SK-N-SH (cell line): ENCODE measurements at regions not wholly inside any gene's neighbourhood (a gene's known extent, or its start where the extent isn't known, plus 50 kb on each side); places are given as distances from the start of the nearest gene placed in this dataset.

Experiments
- CTCF ChIA-PET: fragments of 300-600, 350-600 bp; formaldehyde crosslinking; extraction: SDS; loops from one replicate; lab custom pipeline; 2021; lab: Yijun Ruan, JAX
- POLR2A ChIA-PET: fragments of 350-600 bp; sonication (Branson Sonifier 250); formaldehyde crosslinking; extraction: SDS; loops from one replicate; lab custom pipeline; 2020; ENCODE audit warnings: antibody characterized with exemption, inconsistent platforms; lab: Yijun Ruan, JAX
- DNase-seq: peaks from one replicate; pipeline ENCODE4 v3.0.0; 2012
- H2AFZ ChIP-seq: fragments of 200-600 bp; sonication (generic); 2 replicates; pipeline ENCODE4 v1.8.1; 2016; ENCODE audit warnings: antibody characterized with exemption, mild to moderate bottlenecking, low read depth
- H3F3A ChIP-seq: fragments of 200-600 bp; sonication (generic); replicated peaks from 2 replicates; pipeline ENCODE3; 2016; ENCODE audit warnings: antibody characterized with exemption, mild to moderate bottlenecking; ENCODE audit not compliant: insufficient read depth
- H3K27ac ChIP-seq, 2 experiments: fragments of 200-500 bp in 1 of 2; fragments of 200-600 bp in 1 of 2; sonication (Bioruptor generic) in 1 of 2; sonication (generic), shearing (Covaris generic) in 1 of 2; 2 replicates each; pipeline versions ENCODE4 v1.5.1 to v1.6.1; 2014 to 2016; ENCODE audit warnings: low read depth in 2 of 2, inconsistent platforms in 1 of 2, low read length in 1 of 2, mild to moderate bottlenecking in 1 of 2, mixed read lengths in 1 of 2
- H3K27me3 ChIP-seq: fragments of 200-600 bp; sonication (generic), shearing (Covaris generic); 2 replicates; pipeline ENCODE4 v1.6.1; 2016; ENCODE audit warnings: mixed run types; ENCODE audit not compliant: insufficient read depth
- H3K36me3 ChIP-seq, 2 experiments: fragments of 200-500 bp in 1 of 2; fragments of 200-600 bp in 1 of 2; sonication (Bioruptor generic) in 1 of 2; sonication (generic) in 1 of 2; replicated peaks in 1 of 2; 2 replicates each; pipeline versions ENCODE3 to v1.5.1; 2014 to 2016; ENCODE audit warnings: low read length in 1 of 2, mild to moderate bottlenecking in 1 of 2; ENCODE audit not compliant: insufficient read depth in 2 of 2, control insufficient read depth in 1 of 2
- H3K4me1 ChIP-seq, 2 experiments: fragments of 200-500 bp in 1 of 2; fragments of 200-600 bp in 1 of 2; sonication (Bioruptor generic) in 1 of 2; sonication (generic), shearing (Covaris generic) in 1 of 2; 2 replicates each; pipeline versions ENCODE4 v1.5.1 to v1.6.1; 2014 to 2016; ENCODE audit warnings: low read depth in 1 of 2, low read length in 1 of 2, mixed run types in 1 of 2; ENCODE audit not compliant: insufficient read depth in 2 of 2, control insufficient read depth in 1 of 2
- H3K4me2 ChIP-seq: fragments of 200-600 bp; sonication (generic), shearing (Covaris generic); 2 replicates; pipeline ENCODE4 v1.6.1; 2017; ENCODE audit warnings: mixed run types
- H3K4me3 ChIP-seq, 2 experiments: fragments of 200-500 bp in 1 of 2; fragments of 200-600 bp in 1 of 2; sonication (Bioruptor generic) in 1 of 2; sonication (generic), shearing (Covaris generic) in 1 of 2; 2 replicates each; pipeline versions ENCODE4 v1.5.1 to v1.8.1; 2014 to 2016; ENCODE audit warnings: low read depth in 2 of 2, inconsistent platforms in 1 of 2, low read length in 1 of 2, mild to moderate bottlenecking in 1 of 2, mixed read lengths in 1 of 2, moderate library complexity in 1 of 2
- H3K79me2 ChIP-seq: fragments of 200-600 bp; sonication (generic); 2 replicates; pipeline ENCODE4 v1.8.1; 2017; ENCODE audit warnings: mild to moderate bottlenecking; ENCODE audit not compliant: insufficient read depth
- H3K9ac ChIP-seq: fragments of 200-600 bp; sonication (generic); 2 replicates; pipeline ENCODE4 v1.6.1; 2017; ENCODE audit warnings: mixed run types
- H3K9me2 ChIP-seq: fragments of 200-600 bp; sonication (generic); 2 replicates; pipeline ENCODE4 v1.6.1; 2017; ENCODE audit warnings: mixed run types
- H3K9me3 ChIP-seq: fragments of 200-600 bp; sonication (generic); 2 replicates; pipeline ENCODE4 v1.6.1; 2017; ENCODE audit warnings: mixed run types, mild to moderate bottlenecking, moderate library complexity
- H4K20me1 ChIP-seq: fragments of 200-600 bp; sonication (generic); 2 replicates; pipeline ENCODE4 v1.6.1; 2017; ENCODE audit warnings: mild to moderate bottlenecking, mixed run types; ENCODE audit not compliant: insufficient read depth
- FOSL2 ChIP-seq: IDR thresholded peaks from 2 replicates; pipeline ENCODE4 v1.4.0; 2012; ENCODE audit warnings: low read depth, mild to moderate bottlenecking, moderate library complexity, borderline replicate concordance
- FOXM1 ChIP-seq: IDR thresholded peaks from 2 replicates; pipeline ENCODE4 v1.4.0; 2012; ENCODE audit warnings: low read depth, mild to moderate bottlenecking
- GABPA ChIP-seq: IDR thresholded peaks from 2 replicates; pipeline ENCODE4 v1.4.0; 2012; ENCODE audit warnings: low read depth, mild to moderate bottlenecking
- IRF3 ChIP-seq: fragments of 150-350 bp; IDR thresholded peaks from 2 replicates; pipeline ENCODE4 v1.6.1; 2016; ENCODE audit warnings: mild to moderate bottlenecking, low read depth, low read length
- JUND ChIP-seq: IDR thresholded peaks from 2 replicates; pipeline ENCODE4 v1.4.0; 2012
- MEF2A ChIP-seq: IDR thresholded peaks from 2 replicates; pipeline ENCODE4 v1.4.0; 2012; ENCODE audit warnings: low read depth, borderline replicate concordance
- NFIC ChIP-seq: IDR thresholded peaks from 2 replicates; pipeline ENCODE4 v1.4.0; 2012; ENCODE audit warnings: borderline replicate concordance
- TAF1 ChIP-seq: IDR thresholded peaks from 2 replicates; pipeline ENCODE4 v1.6.1; 2012; ENCODE audit warnings: low read depth, mild to moderate bottlenecking, low read length, moderate library complexity, borderline replicate concordance
- TCF12 ChIP-seq: IDR thresholded peaks from 2 replicates; pipeline ENCODE4 v1.4.0; 2012
- TEAD4 ChIP-seq: IDR thresholded peaks from 2 replicates; pipeline ENCODE4 v1.4.0; 2012; ENCODE audit warnings: mild to moderate bottlenecking, borderline replicate concordance; ENCODE audit not compliant: insufficient read depth
- WGBS: methylation state at CpG from one replicate; pipeline ENCODE4 v1.1.6; 2017; ENCODE audit warnings: low lambda C conversion rate; 5-methylcytosine and 5-hydroxymethylcytosine counted together
- TF ChIP-seq, protein P1 (sequence below): IDR thresholded peaks from 2 replicates; pipeline ENCODE4; 2012
- TF ChIP-seq, protein P2 (sequence below): fragments of 150-350 bp; IDR thresholded peaks from 2 replicates; pipeline ENCODE4 v1.6.1; 2017; ENCODE audit warnings: antibody characterized with exemption, low read length, low read depth, borderline replicate concordance

- TF ChIP-seq IRF3 (no peak), TCF12 (no peak), FOXM1 (no peak), JUND (no peak), MEF2A (no peak), NFIC (no peak), TEAD4 (no peak), FOSL2 (no peak), GABPA (no peak)
- TF ChIP-seq, protein P1, sequence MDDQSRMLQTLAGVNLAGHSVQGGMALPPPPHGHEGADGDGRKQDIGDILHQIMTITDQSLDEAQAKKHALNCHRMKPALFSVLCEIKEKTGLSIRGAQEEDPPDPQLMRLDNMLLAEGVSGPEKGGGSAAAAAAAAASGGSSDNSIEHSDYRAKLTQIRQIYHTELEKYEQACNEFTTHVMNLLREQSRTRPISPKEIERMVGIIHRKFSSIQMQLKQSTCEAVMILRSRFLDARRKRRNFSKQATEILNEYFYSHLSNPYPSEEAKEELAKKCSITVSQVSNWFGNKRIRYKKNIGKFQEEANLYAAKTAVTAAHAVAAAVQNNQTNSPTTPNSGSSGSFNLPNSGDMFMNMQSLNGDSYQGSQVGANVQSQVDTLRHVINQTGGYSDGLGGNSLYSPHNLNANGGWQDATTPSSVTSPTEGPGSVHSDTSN, result no peak
- TF ChIP-seq, protein P2, sequence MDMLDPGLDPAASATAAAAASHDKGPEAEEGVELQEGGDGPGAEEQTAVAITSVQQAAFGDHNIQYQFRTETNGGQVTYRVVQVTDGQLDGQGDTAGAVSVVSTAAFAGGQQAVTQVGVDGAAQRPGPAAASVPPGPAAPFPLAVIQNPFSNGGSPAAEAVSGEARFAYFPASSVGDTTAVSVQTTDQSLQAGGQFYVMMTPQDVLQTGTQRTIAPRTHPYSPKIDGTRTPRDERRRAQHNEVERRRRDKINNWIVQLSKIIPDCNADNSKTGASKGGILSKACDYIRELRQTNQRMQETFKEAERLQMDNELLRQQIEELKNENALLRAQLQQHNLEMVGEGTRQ, result no peak
Measured at GRCh38 chr12:32024884-32025592, 65.8 kb downstream of the RESF1 start (continued).

GRCh38 chr12:32025906-32026305 is 66.7 kb downstream of the RESF1 start:
- CTCF ChIA-PET, result interaction anchor here (1.0 kb wide), 2 partner anchors 11 to 268 kb away, joined by 3 read pairs; no protein-coding TSS in a partner anchor
- Histone ChIP-seq H3K79me2 (no peaks in the 10 kb centered on the region), H3K27me3 (no peaks in the 10 kb centered on the region), H3K27ac (no peak overlapping the region), H4K20me1 (no peaks in the 10 kb centered on the region), H2AFZ (no peak overlapping the region), H3K9me3 (no peaks in the 10 kb centered on the region), H3K4me3 (no peak overlapping the region), H3F3A (no peaks in the 10 kb centered on the region), H3K4me2 (no peak overlapping the region), H3K36me3 (no peaks in the 10 kb centered on the region), H3K4me1 (no peaks in the 10 kb centered on the region), H3K9me2 (no peaks in the 10 kb centered on the region), H3K9ac (no peak overlapping the region)
- WGBS, result 74% methylated on average over 8 of the region's 8 CpGs
- no peak for DNase-seq
- POLR2A ChIA-PET, result no interaction called here
- TF ChIP-seq, protein P1, result no peak
- no peak for TF ChIP-seq GABPA
- TF ChIP-seq TEAD4, result no peak
- no peak for TF ChIP-seq TAF1
